Coronary artery (tissue), 2 donors: ENCODE measurements at regions not wholly inside any gene's neighbourhood (a gene's known extent, or its start where the extent isn't known, plus 50 kb on each side); places are given as distances from the start of the nearest gene placed in this dataset.

Experiments used
- DNase-seq: peaks from one replicate; pipeline ENCODE4 v3.0.0-alpha.2; 2017; ENCODE audit warnings: low spot score
- H3K27ac ChIP-seq, 2 donors: fragments of 200-600 bp; sonication (generic); one replicate each; pipeline ENCODE4 v1.5.1; 2016 to 2019
- H3K4me3 ChIP-seq: fragments of 200-600 bp; sonication (generic); 2 replicates; pipeline ENCODE4 v1.5.1; 2016; ENCODE audit warnings: mild to moderate bottlenecking, moderate library complexity
- CTCF ChIP-seq: fragments of 200-600 bp; sonication (generic); IDR thresholded peaks from one replicate; pipeline ENCODE4 v1.5.1; 2019; ENCODE audit warnings: antibody characterized with exemption

- DNase-seq, result no peak
- H3K4me3 ChIP-seq, result no peak overlapping the region
- no peak overlapping the region for H3K27ac ChIP-seq
- TF ChIP-seq CTCF, result no peak
Measured at GRCh38 chrX:80602036-80602860, 182.0 kb downstream of the TENT5D start.
